NOMO-1 treated with dmso at 0.1 percent for 144 hours (cell line): ENCODE measurements at regions not wholly inside any gene's neighbourhood (a gene's known extent, or its start where the extent isn't known, plus 50 kb on each side); places are given as distances from the start of the nearest gene placed in this dataset.

Experiments used
- DNase-seq: peaks from one replicate; lab custom pipeline; 2025; ENCODE audit not compliant: unreplicated experiment; lab: John Stamatoyannopoulos, UW

GRCh38 chr2:81703831-81704230 lies 1399.3 kb upstream of the LRRTM1 start:
- DNase-seq, result no peak

- no peak for DNase-seq
Measured at GRCh38 chr2:81692566-81692965, 1388.0 kb upstream of the LRRTM1 start.

GRCh38 chr2:81675641-81676040 lies 1371.1 kb upstream of the LRRTM1 start:
- DNase-seq, result no peak

- DNase-seq, result no peak
Measured at GRCh38 chr2:81672923-81673322, 1368.4 kb upstream of the LRRTM1 start.

GRCh38 chr2:81672516-81672915 lies 1368.0 kb upstream of the LRRTM1 start:
- no peak for DNase-seq

- DNase-seq, result no peak
Measured at GRCh38 chr2:81670885-81671284, 1366.3 kb upstream of the LRRTM1 start.

- DNase-seq, result no peak
Measured at GRCh38 chr2:81661081-81661480, 1356.5 kb upstream of the LRRTM1 start.

- DNase-seq, result no peak
Measured at GRCh38 chr2:81658227-81658626, 1353.7 kb upstream of the LRRTM1 start.

- DNase-seq, result no peak
Measured at GRCh38 chr2:81650048-81650971, 1345.8 kb upstream of the LRRTM1 start.

- no peak for DNase-seq
Measured at GRCh38 chr2:81648806-81649205, 1344.3 kb upstream of the LRRTM1 start.

- DNase-seq, result no peak
Measured at GRCh38 chr2:81648370-81648769, 1343.8 kb upstream of the LRRTM1 start.

- DNase-seq, result no peak
Measured at GRCh38 chr2:81647715-81648230, 1343.2 kb upstream of the LRRTM1 start.

GRCh38 chr2:81645745-81646301 lies 1341.3 kb upstream of the LRRTM1 start:
- no peak for DNase-seq

- no peak for DNase-seq
Measured at GRCh38 chr2:81644189-81644588, 1339.6 kb upstream of the LRRTM1 start.

GRCh38 chr2:81624825-81625224 lies 1320.3 kb upstream of the LRRTM1 start:
- no peak for DNase-seq

- DNase-seq, result no peak
Measured at GRCh38 chr2:81600088-81600487, 1295.5 kb upstream of the LRRTM1 start.

GRCh38 chr2:81598453-81598852 lies 1293.9 kb upstream of the LRRTM1 start:
- DNase-seq, result no peak

GRCh38 chr2:81589406-81589805 lies 1284.9 kb upstream of the LRRTM1 start:
- no peak for DNase-seq

GRCh38 chr2:81583311-81584108 lies 1279.0 kb upstream of the LRRTM1 start:
- DNase-seq, result no peak

GRCh38 chr2:81576713-81577112 lies 1272.2 kb upstream of the LRRTM1 start:
- no peak for DNase-seq

GRCh38 chr2:81551040-81551634 lies 1246.6 kb upstream of the LRRTM1 start:
- DNase-seq, result no peak
